K562 (cell line): ENCODE measurements at regions not wholly inside any gene's neighbourhood (a gene's known extent, or its start where the extent isn't known, plus 50 kb on each side); places are given as distances from the start of the nearest gene placed in this dataset.

ENCODE experiments used
- CREB5 ChIP-seq: fragments of 250-450 bp; sonication (Bioruptor Pico); IDR thresholded peaks from 2 replicates; pipeline ENCODE4 v1.5.0; 2020; ENCODE audit warnings: mild to moderate bottlenecking
- FIP1L1 ChIP-seq: fragments of 200-400 bp; formaldehyde crosslinking; IDR thresholded peaks from 2 replicates; pipeline ENCODE4 v1.6.1; 2018; ENCODE audit warnings: mild to moderate bottlenecking, low read depth, low read length; ENCODE audit not compliant: poor library complexity, severe bottlenecking
- GATAD2B ChIP-seq: fragments of 450-650 bp; IDR thresholded peaks from 2 replicates; pipeline ENCODE4 v1.6.1; 2017; ENCODE audit warnings: mild to moderate bottlenecking, borderline replicate concordance
- HMBOX1 ChIP-seq: sonication (generic); IDR thresholded peaks from 2 replicates; pipeline ENCODE4 v1.6.1; 2016
- KDM5B ChIP-seq: fragments of 200-600 bp; sonication (generic); IDR thresholded peaks from 2 replicates; pipeline ENCODE4 v1.6.1; 2012; ENCODE audit warnings: low read depth, mild to moderate bottlenecking, moderate library complexity, low read length, control low read depth, inconsistent platforms; ENCODE audit not compliant: insufficient replicate concordance
- MCM7 ChIP-seq, 2 experiments: fragments of 450-650 bp; IDR thresholded peaks; 2 replicates each; pipeline ENCODE4 v1.6.1; 2016 to 2018
- MECOM ChIP-seq: fragments of 250-450 bp; sonication (Bioruptor Pico); IDR thresholded peaks from 2 replicates; pipeline ENCODE4 v1.8.0; 2022; ENCODE audit warnings: inconsistent platforms
- MXI1 ChIP-seq: IDR thresholded peaks from 2 replicates; pipeline ENCODE4 v1.6.1; 2011; ENCODE audit warnings: low read depth, mild to moderate bottlenecking, improper control_type of control experiment, low read length
- NCOA1 ChIP-seq: fragments of 450-650 bp; IDR thresholded peaks from 2 replicates; pipeline ENCODE4 v1.6.1; 2016; ENCODE audit warnings: low read depth
- TEAD4 ChIP-seq, 2 experiments: sonication (generic) in 1 of 2; formaldehyde crosslinking in 1 of 2; IDR thresholded peaks; 2 replicates each; pipeline versions ENCODE4 v1.6.1 to v1.8.0; 2012 to 2022; ENCODE audit warnings: borderline replicate concordance in 1 of 2, inconsistent platforms in 1 of 2, low read length in 1 of 2, mild to moderate bottlenecking in 1 of 2, missing genetic modification reagents in 1 of 2
- ZFP1 ChIP-seq: fragments of 450-650 bp; formaldehyde crosslinking; IDR thresholded peaks from 2 replicates; pipeline ENCODE4 v1.4.0; 2020; ENCODE audit warnings: mild to moderate bottlenecking, mixed read lengths
- ZNF165 ChIP-seq: fragments of 250-450 bp; sonication (Bioruptor Pico); IDR thresholded peaks from 2 replicates; pipeline ENCODE4 v1.4.0; 2020; ENCODE audit warnings: borderline replicate concordance
- ZNF253 ChIP-seq: fragments of 250-450 bp; sonication (Bioruptor Pico); conservative IDR thresholded peaks from 2 replicates; pipeline ENCODE4 v1.6.1; 2021; ENCODE audit warnings: mild to moderate bottlenecking
- ZNF347 ChIP-seq: fragments of 450-650 bp; formaldehyde crosslinking; IDR thresholded peaks from 2 replicates; pipeline ENCODE4 v1.4.0; 2020; ENCODE audit warnings: low read depth, mild to moderate bottlenecking, moderate library complexity
- ZNF407 ChIP-seq: fragments of 450-650 bp; IDR thresholded peaks from 2 replicates; pipeline ENCODE4 v1.6.1; 2016; ENCODE audit warnings: low read depth
- ZNF707 ChIP-seq: fragments of 250-450 bp; sonication (Bioruptor Pico); conservative IDR thresholded peaks from 2 replicates; pipeline ENCODE4 v1.8.0; 2022; ENCODE audit warnings: inconsistent platforms, mild to moderate bottlenecking, moderate library complexity
- ZNF740 ChIP-seq, 3 experiments: fragments of 200-800 bp in 1 of 3; sonication (Bioruptor generic) in 1 of 3; sonication (generic) in 1 of 3; formaldehyde crosslinking in 1 of 3; IDR thresholded peaks; 2 replicates each; pipeline versions ENCODE4 v1.6.1 to v1.8.0; 2016 to 2022; ENCODE audit warnings: mild to moderate bottlenecking in 2 of 3, missing compliant biosample characterization in 2 of 3, missing genetic modification characterization in 2 of 3, missing genetic modification reagents in 1 of 3

GRCh38 chr2:195602687-195603086, 54.3 kb upstream of the SLC39A10 start (continued):
- TF ChIP-seq ZFP1: no peak
- 0 out of 2 replicates have a peak, but pooled peaks have one; percentile 25 for TF ChIP-seq HMBOX1
- TF ChIP-seq GATAD2B: no peak
- TF ChIP-seq ZNF253 (CRISPR knock-in tag): no peak
- no peak for TF ChIP-seq FIP1L1
- TF ChIP-seq MXI1: no peak
- no peak for TF ChIP-seq MECOM (CRISPR knock-in tag)
- TF ChIP-seq ZNF707: no peak
- no peak for TF ChIP-seq ZNF347 (CRISPR knock-in tag)
- peak; percentile 78 for TF ChIP-seq TEAD4 (IDR thresholded peaks at IDR 0.05; ENCODE audit: low read length)
- no peak for TF ChIP-seq TEAD4 (CRISPR knock-in tag; IDR thresholded peaks at IDR 0.05; ENCODE audit: borderline replicate concordance)
- no peak for TF ChIP-seq MCM7 (IDR thresholded peaks at IDR 0.05)
- TF ChIP-seq NCOA1: 0 out of 2 replicates have a peak, but pooled peaks have one; percentile 21
- TF ChIP-seq KDM5B: no peak
- no peak for TF ChIP-seq ZNF740 (CRISPR knock-in tag; IDR thresholded peaks at IDR 0.05)
- no peak for TF ChIP-seq ZNF740 (tag; IDR thresholded peaks at IDR 0.05)
- no peak for TF ChIP-seq ZNF165
- TF ChIP-seq CREB5 (CRISPR knock-in tag): no peak
- no peak for TF ChIP-seq ZNF407
